Muscle layer of colon (tissue), 2 donors: ENCODE measurements at regions not wholly inside any gene's neighbourhood (a gene's known extent, or its start where the extent isn't known, plus 50 kb on each side); places are given as distances from the start of the nearest gene placed in this dataset.

Experiments used
- H3K27ac ChIP-seq: one replicate; pipeline ENCODE4 v1.7.0; 2013; ENCODE audit warnings: low read depth, mild to moderate bottlenecking, low read length, moderate library complexity
- H3K27me3 ChIP-seq, 2 donors: one replicate each; pipeline ENCODE4 v1.7.0; 2013; ENCODE audit warnings: low read length in 2 of 2, mild to moderate bottlenecking in 2 of 2; ENCODE audit not compliant: insufficient read depth in 2 of 2, control insufficient read depth in 1 of 2
- H3K36me3 ChIP-seq: one replicate; pipeline ENCODE4 v1.7.0; 2013; ENCODE audit warnings: mild to moderate bottlenecking, low read length; ENCODE audit not compliant: insufficient read depth
- H3K4me1 ChIP-seq: one replicate; pipeline ENCODE4 v1.7.0; 2013; ENCODE audit warnings: mild to moderate bottlenecking, low read length; ENCODE audit not compliant: insufficient read depth
- H3K4me3 ChIP-seq, 2 donors: one replicate each; pipeline ENCODE4 v1.7.0; 2013; ENCODE audit warnings: low read length in 2 of 2, low read depth in 1 of 2, mild to moderate bottlenecking in 1 of 2, moderate library complexity in 1 of 2
- H3K9ac ChIP-seq: one replicate; pipeline ENCODE4 v1.7.0; 2013; ENCODE audit warnings: low read length
- H3K9me3 ChIP-seq: one replicate; pipeline ENCODE4 v1.7.0; 2013; ENCODE audit warnings: mild to moderate bottlenecking, low read length
- donor health status: abdominal sarcoma.
- donor health status: Adenocarcinoma of cecum.

DNA sequence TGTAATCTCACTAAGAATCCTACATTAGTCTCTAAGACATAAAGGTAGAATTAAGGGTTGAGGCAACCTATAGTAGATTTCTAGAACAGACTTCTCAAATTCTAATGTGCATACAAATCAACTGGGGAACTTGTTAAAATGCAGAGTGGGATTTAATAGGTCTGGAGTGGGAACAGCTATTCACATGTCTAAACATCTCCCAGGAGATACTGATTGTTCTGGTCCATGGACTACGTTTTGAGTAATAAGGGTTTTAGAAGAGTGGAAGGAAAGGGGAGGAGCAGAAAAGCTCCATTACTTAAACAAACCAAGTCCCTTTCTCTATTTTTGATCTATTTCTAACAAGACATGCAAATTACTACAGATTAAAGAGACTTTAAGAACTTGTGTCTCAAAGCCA is 524.8 kb downstream of the TUSC7 start:
- H3K9me3 ChIP-seq, result no peaks in the 10 kb centered on the region
- H3K27me3 ChIP-seq, result no peaks in the 10 kb centered on the region
- no peaks in the 10 kb centered on the region for H3K4me1 ChIP-seq
- H3K36me3 ChIP-seq, result no peaks in the 10 kb centered on the region
- no peak overlapping the region for H3K4me3 ChIP-seq
- H3K27ac ChIP-seq, result no peak overlapping the region
- no peak overlapping the region for H3K9ac ChIP-seq

DNA sequence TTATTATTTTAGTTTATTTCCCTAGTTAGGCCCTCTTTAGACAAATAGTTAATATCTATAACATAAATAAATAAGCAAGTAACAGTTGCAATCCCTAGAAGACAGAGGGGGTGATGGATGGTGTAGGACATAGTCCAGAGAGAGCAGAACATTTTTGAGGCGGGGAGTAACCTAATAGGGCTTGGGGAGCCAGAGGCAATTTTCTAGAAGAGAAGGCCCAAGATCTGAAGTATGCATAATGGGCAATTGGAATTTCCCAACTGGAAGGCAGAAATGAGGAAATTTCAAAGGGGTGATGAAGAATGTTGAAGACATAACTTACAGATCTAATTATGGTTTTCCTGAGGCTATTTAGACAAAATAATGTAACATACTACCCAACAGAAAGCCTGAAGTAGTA is 525.7 kb downstream of the TUSC7 start:
- Histone ChIP-seq H3K4me1 (no peaks in the 10 kb centered on the region), H3K9me3 (no peaks in the 10 kb centered on the region), H3K36me3 (no peaks in the 10 kb centered on the region), H3K27me3 (no peaks in the 10 kb centered on the region), H3K27ac (no peak overlapping the region), H3K4me3 (no peak overlapping the region), H3K9ac (no peak overlapping the region)

DNA sequence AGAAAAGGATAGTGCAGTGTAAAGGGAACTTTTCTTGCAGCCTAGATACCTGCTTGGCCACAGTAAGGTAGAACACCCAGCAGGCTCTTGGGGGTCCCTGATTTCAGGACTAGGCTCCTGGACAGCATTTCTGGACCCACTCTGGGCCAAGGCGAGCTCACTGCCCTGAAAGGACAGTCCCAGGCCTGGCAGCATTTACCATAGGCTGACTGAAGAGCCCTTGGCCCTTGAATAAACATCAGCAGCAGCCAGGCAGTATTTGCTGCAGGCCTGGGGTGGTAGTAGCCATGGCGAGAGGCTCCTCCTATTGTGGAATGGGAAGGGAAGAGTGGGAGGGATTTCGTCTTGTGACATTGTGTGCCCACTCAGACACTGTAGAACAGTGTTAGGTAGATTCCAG is 529.2 kb downstream of the TUSC7 start:
- Histone ChIP-seq H3K9me3 (no peaks in the 10 kb centered on the region), H3K4me1 (no peaks in the 10 kb centered on the region), H3K36me3 (no peaks in the 10 kb centered on the region), H3K27ac (no peak overlapping the region), H3K27me3 (no peaks in the 10 kb centered on the region), H3K4me3 (no peak overlapping the region), H3K9ac (no peak overlapping the region)

DNA sequence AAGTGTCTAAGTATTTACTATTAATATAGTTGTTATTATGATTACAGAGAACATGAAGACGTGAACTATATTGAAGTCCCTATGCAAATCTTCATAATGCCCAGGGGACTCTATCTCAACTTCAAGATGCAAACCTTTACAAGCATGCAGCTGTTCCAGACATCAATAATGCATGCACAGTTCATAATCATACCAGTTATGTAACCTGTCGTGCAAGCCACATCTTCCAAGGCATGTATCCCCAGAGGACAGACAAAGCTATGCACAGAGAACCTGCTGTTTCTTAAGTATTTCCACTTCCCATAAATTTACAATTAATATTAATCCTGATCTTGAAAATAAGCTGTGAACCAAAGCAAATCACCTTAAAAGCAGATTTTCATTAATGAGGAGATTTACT is 534.1 kb downstream of the TUSC7 start:
- no peak overlapping the region for H3K27ac ChIP-seq
- no peaks in the 10 kb centered on the region for H3K36me3 ChIP-seq

DNA sequence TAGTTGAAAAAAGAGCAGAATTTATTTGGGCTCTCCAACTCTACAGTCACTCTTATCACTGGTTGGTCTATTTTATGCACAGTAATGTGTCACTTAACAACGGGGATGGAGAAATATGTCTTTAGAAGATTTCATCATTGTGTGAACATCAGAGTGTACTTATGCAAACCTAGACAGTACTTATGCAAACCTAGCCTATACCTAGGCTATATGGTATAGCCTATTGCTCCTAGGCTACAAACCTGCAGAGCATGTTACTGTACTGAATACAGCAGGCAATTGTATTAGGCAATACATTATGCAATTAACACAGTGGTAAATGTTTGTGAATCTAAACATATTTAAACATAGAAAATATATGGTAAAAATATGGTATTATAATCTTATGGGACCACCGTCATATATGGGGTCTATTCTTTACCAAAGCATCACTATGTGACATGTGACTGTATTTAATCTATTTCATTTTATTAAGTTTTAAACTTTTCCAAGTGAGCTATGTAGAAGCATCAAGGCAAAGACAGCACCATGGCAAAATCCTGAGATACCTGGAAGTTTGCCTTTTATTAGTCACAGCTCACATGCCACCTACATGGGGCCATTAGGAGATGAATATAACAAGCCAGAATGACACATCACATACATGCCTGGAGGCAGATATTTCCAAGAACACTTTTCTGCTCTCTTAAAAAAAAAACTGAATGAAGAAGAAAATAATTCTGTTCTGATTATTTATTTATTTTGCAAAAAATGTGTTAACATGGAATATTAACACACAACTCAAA is 537.4 kb downstream of the TUSC7 start:
- H3K9me3 ChIP-seq, result no peaks in the 10 kb centered on the region
- H3K36me3 ChIP-seq, result no peaks in the 10 kb centered on the region
- peaks cover 11% of the 10 kb centered on the region for H3K4me1 ChIP-seq
- H3K4me3 ChIP-seq, result no peak overlapping the region
- H3K9ac ChIP-seq, result no peak overlapping the region
- H3K27ac ChIP-seq, result no peak overlapping the region
- H3K27me3 ChIP-seq, result no peaks in the 10 kb centered on the region

More for the DNA sequence above, 534.1 kb downstream of the TUSC7 start:
- H3K4me3 ChIP-seq, result no peak overlapping the region
- peaks cover 11% of the 10 kb centered on the region for H3K4me1 ChIP-seq
- H3K27me3 ChIP-seq, result no peaks in the 10 kb centered on the region
- H3K9me3 ChIP-seq, result no peaks in the 10 kb centered on the region
- H3K9ac ChIP-seq, result no peak overlapping the region

DNA sequence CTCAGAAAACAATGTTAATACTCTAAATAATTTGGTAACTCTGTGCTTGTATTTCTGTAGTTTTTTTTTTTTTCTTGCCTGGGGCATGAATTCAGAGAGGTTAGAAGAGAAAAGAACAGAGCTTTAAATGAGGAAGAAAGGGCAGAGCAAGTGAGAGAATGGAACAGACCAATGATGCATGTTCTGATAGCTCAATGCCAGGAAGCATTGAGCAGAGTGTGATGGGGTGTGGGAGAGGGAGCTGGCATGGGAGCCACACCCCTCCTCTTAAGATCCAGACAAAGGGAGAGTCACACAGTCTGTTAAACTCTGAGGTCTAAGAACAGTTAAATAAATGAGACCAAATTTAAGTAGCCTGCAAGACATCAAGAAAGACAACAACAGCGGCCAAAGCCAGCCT is 538.6 kb downstream of the TUSC7 start:
- H3K27me3 ChIP-seq, result no peaks in the 10 kb centered on the region
- no peaks in the 10 kb centered on the region for H3K9me3 ChIP-seq
- H3K4me3 ChIP-seq, result no peak overlapping the region
- H3K4me1 ChIP-seq, result peaks cover 11% of the 10 kb centered on the region
- no peaks in the 10 kb centered on the region for H3K36me3 ChIP-seq
- H3K27ac ChIP-seq, result no peak overlapping the region
- no peak overlapping the region for H3K9ac ChIP-seq

DNA sequence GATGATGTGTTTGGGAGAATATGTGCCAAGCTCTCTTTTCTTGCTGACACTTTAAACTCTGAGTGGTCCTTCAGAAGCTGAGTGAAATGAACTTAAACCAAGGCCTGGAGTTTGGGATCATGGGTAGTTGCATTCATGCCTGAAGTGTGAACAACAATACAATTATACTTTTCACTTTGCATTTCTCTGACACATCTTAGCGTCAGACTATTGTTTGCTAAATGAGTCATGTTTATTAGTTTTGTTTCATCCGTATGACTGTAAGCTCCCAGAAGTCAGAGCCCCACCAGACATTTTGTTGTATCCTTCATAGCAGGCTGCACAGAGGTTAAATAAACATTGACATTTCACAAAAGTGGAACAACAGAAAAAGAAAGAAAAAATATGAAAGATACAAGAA is 542.6 kb downstream of the TUSC7 start:
- H3K27ac ChIP-seq, result no peak overlapping the region
- peaks cover 11% of the 10 kb centered on the region for H3K4me1 ChIP-seq
- no peaks in the 10 kb centered on the region for H3K36me3 ChIP-seq
- H3K27me3 ChIP-seq, result no peaks in the 10 kb centered on the region
- H3K4me3 ChIP-seq, result no peak overlapping the region
- no peaks in the 10 kb centered on the region for H3K9me3 ChIP-seq
- H3K9ac ChIP-seq, result no peak overlapping the region

DNA sequence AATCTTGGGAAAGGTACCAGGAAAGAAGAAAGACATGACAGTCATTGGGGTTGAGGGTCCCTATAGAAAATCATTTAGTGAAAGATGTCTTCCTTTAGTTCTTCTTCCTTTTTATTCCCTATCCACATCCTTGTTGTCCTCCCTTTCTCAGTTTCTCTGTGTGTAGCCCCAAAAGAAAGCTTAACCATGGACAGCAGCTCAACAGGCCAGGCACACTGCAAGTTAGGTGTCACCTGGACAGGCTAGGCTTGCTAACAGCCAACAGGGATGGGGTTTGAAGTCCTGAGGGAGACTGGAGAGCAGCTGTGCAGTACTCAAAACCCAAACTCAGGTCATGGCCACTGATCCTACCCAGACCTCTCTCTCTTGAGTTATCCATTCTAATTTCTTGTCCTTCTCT is 543.1 kb downstream of the TUSC7 start:
- H3K27ac ChIP-seq, result no peak overlapping the region
- no peak overlapping the region for H3K9ac ChIP-seq
- H3K36me3 ChIP-seq, result no peaks in the 10 kb centered on the region

DNA sequence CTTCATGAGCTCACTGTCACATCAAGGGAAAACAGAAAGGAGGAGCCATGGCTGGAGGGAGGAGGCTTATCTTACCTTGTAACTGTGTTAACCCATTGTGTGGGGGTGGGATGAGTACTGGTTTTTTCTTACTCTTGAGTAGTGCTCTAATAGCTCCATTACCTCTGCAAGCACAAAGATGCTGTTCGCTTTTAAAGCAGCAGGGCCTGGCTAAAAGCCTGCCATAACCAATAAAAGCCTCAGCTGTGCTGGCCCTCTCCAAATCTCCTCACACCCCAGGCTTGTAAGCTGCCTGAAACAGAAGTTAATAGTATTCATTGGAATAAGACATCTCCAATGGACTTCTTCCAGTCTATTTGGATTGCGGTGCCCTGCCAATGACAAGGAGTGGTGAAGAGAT is 544.1 kb downstream of the TUSC7 start:
- Histone ChIP-seq H3K27me3 (no peaks in the 10 kb centered on the region), H3K36me3 (no peaks in the 10 kb centered on the region), H3K9me3 (no peaks in the 10 kb centered on the region), H3K4me3 (no peak overlapping the region), H3K9ac (no peak overlapping the region), H3K4me1 (no peaks in the 10 kb centered on the region), H3K27ac (no peak overlapping the region)

More for the DNA sequence above, 543.1 kb downstream of the TUSC7 start:
- H3K27me3 ChIP-seq, result no peaks in the 10 kb centered on the region
- no peak overlapping the region for H3K4me3 ChIP-seq
- H3K9me3 ChIP-seq, result no peaks in the 10 kb centered on the region
- H3K4me1 ChIP-seq, result peaks cover 9% of the 10 kb centered on the region

DNA sequence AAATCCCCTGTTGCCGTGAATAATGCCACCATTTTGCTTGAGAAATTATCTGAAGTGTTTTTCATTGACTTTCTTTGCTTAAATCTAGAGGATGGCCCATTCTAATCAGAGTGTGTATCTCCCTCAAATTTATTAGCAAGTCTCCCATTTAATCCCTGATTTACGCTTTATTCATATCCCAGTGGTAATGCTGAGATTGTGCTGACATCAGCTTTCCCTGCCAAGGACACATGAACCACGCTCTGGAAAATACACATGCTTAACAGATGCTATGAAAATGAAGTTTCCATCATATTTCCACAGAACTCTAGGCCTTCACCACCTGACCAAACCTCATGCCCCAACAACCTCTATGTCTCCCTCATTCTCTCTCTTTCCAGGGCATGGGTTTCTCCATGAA is 545.4 kb downstream of the TUSC7 start:
- no peak overlapping the region for H3K9ac ChIP-seq
- H3K9me3 ChIP-seq, result no peaks in the 10 kb centered on the region
- no peak overlapping the region for H3K27ac ChIP-seq

DNA sequence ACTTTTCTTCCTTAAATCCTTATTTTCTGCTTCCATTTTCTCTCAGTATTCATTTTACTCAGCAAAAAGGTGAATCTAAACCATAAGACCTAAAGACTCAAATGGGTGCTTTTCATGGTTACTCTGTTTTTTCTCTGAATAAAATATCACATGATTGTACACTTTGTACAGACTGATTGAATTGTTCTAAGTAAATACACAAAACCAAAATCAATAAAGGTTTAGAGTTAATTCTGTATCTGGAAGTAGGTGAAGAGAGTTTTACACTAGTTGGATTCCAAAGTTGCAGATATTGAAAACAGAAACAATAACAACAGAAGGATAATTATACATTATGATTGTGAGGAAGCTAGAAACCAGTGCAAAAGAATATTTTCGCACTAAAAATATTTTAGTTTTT is 546.2 kb downstream of the TUSC7 start:
- Histone ChIP-seq H3K27me3 (no peaks in the 10 kb centered on the region), H3K36me3 (no peaks in the 10 kb centered on the region), H3K4me1 (no peaks in the 10 kb centered on the region), H3K4me3 (no peak overlapping the region), H3K9me3 (no peaks in the 10 kb centered on the region), H3K27ac (no peak overlapping the region), H3K9ac (no peak overlapping the region)

More for the DNA sequence above, 545.4 kb downstream of the TUSC7 start:
- H3K4me1 ChIP-seq, result no peaks in the 10 kb centered on the region
- H3K36me3 ChIP-seq, result no peaks in the 10 kb centered on the region
- H3K4me3 ChIP-seq, result no peak overlapping the region
- no peaks in the 10 kb centered on the region for H3K27me3 ChIP-seq

DNA sequence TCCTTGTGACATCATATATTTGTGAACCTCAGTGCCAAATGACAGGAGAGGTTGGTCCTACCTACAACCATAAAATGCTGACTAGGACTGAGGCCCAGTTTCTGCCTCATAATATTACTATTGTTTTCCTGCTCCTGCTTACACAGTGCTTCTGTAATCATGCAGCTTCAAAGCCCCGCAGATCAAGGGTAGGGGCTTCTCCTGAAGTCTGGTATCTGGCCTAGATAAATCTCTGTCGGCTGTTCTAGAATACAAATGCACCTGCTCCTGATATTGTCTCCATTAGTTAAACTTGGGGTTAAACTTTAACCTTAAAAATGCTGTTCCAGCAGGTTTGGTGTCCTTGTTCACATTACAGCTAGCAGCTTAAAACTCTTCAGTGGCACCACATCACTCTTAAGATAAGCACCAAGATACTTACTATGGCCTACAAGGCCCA is 552.4 kb downstream of the TUSC7 start:
- Histone ChIP-seq H3K4me1 (no peaks in the 10 kb centered on the region), H3K9ac (no peak overlapping the region), H3K27ac (no peak overlapping the region), H3K4me3 (no peak overlapping the region), H3K9me3 (no peaks in the 10 kb centered on the region), H3K27me3 (no peaks in the 10 kb centered on the region), H3K36me3 (no peaks in the 10 kb centered on the region)
